Testis (tissue), 2 donors: ENCODE measurements at regions not wholly inside any gene's neighbourhood (a gene's known extent, or its start where the extent isn't known, plus 50 kb on each side); places are given as distances from the start of the nearest gene placed in this dataset.

ENCODE experiments used
- POLR2A ChIP-seq: fragments of 450-650 bp; IDR thresholded peaks from one replicate; pipeline ENCODE4 v1.6.1; 2017; ENCODE audit warnings: antibody characterized with exemption, mild to moderate bottlenecking, moderate library complexity
- TF ChIP-seq, protein P1 (sequence below), 3 experiments: fragments of 450-650 bp in 2 of 3; fragments of 200-600 bp in 1 of 3; sonication (generic) in 1 of 3; IDR thresholded peaks; one replicate each; pipeline ENCODE4 v1.5.1; 2016 to 2019; ENCODE audit warnings: antibody characterized with exemption in 3 of 3, mild to moderate bottlenecking in 2 of 3, moderate library complexity in 1 of 3

DNA sequence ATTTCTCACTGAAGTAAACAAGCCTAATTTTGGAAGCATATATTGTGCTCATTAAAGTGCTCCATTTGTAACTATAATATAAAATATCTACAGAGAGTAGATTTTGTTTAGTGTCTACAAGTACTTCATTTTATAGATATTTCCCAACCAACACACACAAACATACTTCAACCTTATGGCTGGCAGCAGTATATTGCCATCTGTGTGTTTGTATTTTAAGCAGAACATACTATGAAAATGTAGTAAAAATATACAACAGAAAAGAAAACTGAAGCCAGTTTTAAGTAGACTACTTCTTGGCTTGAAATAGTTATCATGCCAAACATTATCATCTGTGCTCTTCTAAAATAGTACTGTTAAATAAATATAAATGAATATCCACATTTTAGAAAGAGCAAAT, 821.9 kb downstream of the DACH1 start:
- TF ChIP-seq, protein P1, sequence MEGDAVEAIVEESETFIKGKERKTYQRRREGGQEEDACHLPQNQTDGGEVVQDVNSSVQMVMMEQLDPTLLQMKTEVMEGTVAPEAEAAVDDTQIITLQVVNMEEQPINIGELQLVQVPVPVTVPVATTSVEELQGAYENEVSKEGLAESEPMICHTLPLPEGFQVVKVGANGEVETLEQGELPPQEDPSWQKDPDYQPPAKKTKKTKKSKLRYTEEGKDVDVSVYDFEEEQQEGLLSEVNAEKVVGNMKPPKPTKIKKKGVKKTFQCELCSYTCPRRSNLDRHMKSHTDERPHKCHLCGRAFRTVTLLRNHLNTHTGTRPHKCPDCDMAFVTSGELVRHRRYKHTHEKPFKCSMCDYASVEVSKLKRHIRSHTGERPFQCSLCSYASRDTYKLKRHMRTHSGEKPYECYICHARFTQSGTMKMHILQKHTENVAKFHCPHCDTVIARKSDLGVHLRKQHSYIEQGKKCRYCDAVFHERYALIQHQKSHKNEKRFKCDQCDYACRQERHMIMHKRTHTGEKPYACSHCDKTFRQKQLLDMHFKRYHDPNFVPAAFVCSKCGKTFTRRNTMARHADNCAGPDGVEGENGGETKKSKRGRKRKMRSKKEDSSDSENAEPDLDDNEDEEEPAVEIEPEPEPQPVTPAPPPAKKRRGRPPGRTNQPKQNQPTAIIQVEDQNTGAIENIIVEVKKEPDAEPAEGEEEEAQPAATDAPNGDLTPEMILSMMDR (IDR thresholded peaks at IDR 0.05), result no peak
- no peak for TF ChIP-seq POLR2A
